HG03175 (cell line): ENCODE measurements at regions not wholly inside any gene's neighbourhood (a gene's known extent, or its start where the extent isn't known, plus 50 kb on each side); places are given as distances from the start of the nearest gene placed in this dataset.

Experiments
- ATAC-seq: cut with Tn5 transposase; IDR thresholded peaks from one replicate; pipeline ENCODE4 v1.9.1; 2021; ENCODE audit warnings: mild to moderate bottlenecking, moderate library complexity; ENCODE audit not compliant: unreplicated experiment

DNA sequence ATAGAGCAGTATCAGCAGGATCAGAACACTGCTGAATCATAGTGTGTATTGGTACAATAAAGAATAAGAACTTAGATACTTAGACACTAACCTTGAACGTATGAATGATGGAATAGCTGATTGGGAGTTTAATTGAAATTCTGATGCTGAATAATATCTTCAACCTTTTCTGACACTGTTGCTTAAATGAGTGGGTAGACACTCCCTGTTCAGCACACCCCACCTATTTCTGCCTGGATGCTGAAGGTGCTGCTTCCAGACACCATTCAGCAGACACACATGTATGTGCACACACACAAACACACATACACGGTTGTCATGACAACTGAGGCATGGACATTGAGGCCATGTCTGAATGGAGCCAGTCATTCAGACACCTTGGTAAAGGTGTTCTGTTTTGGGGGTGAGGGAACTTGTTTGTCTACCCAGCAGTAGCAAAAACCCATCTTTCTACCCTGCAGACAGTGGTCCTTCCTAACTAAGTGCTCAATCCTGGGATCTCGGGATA is 54.3 kb downstream of the TMEM215 start:
- ATAC-seq = no peak

DNA sequence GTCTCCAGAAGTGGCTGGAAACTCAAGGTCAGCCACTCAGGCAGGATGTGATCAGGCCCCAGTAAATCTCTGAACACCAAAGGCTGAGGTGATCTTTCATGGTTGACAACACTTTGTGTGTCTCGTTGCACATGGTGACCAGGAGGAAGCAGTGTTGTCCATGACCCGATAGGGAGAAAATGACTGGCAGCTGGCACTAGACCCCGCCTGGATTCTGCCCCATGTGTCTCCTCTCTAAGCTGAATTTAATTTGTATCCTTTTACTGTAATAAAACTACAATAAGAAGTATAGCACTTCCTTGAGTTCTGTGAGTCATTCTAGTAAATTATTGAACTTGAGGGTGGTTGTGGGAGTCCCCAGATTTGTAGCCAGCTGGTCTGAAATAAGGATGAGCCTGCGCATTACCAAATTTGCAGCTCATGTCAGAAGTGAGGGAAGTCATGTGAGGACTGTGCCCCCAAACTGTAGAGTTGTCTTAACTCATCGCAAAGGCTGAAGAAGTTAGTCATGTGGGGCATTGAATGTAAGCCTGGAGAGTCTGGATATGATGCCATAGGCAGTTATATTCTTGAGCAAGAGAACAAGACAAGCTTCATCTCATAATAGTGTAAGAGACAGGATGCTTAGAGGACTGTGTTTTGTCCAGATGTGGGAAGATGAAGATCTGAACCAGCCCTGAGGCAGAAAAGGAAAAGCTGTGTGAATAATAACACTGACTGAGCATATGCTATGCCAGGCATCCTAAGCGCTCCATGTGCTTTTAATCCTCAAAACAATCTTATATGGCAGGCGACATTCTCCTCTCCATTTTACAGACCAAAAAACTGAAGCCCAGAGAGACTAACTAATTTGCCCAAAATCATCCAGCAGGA is 55.9 kb downstream of the TMEM215 start:
- peak; percentile 72 for ATAC-seq

DNA sequence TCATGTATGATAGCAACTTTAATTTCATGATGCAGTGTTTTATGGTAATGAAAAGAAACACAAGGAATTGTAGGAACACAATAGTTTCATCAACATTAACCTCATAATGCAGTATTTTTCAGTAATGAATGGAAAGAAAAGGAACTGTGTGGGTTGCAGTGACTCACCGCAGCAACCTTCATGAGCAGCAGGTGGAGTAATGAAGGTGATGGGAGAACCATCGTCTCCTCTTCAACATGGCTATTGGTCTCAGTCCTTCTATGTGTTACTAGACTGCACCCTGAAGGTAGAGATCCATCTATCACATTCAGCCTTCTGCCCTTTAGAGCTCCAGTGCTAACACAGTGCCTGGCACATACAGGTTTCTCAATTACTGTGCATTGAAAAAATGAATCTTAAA is 58.0 kb downstream of the TMEM215 start:
- no peak for ATAC-seq

DNA sequence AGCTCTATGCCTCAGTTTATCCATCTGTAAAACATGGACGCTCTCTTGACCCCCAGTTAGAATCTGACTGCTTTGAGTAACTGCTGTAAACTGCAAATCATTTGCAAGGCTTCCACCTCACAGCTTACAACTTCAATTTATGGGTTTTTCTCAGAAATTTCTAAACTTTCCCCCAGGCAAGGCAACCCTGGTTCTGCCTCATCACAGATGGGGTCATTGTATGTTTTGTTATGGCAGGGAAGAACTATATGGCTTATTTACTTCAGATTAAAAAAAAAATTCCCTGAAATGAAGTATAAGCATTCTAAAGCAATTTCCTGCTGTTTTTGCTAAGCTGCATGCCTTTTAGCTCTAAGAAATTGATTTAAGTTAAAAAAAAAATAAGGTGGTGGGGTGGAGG is 60.0 kb downstream of the TMEM215 start:
- no peak for ATAC-seq

DNA sequence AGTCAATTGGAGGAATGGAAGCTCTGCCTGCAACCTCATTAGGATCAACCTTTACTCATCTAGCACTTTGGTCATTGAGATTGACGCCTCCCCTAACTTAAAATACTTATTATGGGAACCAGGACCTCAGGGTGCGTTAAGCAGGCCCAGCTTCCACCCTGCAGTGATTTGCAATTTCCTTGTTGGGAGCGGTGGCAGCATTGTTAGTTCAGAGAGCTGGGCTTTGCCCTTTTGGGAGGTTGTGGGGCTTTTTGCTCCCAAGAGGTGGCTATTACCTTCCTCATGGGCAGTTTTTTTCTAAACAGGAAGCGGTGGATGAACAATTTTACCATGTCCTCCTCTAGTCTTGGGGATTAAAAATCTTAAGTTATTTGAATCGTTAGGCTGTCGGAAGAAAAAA is 60.9 kb downstream of the TMEM215 start:
- no peak for ATAC-seq

DNA sequence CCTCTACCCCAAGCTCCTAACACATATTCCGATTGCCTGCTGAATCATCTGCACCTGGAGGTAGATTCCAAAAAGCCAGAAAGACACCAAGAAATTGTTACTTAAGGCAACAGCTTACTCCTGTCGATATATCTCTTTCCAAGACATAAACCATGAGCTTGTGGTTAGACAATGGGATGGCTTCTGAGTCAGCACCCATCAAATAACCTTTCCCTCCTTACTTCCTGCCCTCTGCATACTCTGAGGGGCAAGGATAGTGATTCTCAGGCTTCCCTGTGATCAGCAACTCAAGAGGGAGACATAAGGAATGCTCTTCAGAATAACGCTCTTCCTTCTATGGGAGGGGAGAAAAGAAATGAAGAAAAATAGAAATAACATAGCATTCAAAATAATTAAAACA is 70.9 kb downstream of the TMEM215 start:
- ATAC-seq = no peak

DNA sequence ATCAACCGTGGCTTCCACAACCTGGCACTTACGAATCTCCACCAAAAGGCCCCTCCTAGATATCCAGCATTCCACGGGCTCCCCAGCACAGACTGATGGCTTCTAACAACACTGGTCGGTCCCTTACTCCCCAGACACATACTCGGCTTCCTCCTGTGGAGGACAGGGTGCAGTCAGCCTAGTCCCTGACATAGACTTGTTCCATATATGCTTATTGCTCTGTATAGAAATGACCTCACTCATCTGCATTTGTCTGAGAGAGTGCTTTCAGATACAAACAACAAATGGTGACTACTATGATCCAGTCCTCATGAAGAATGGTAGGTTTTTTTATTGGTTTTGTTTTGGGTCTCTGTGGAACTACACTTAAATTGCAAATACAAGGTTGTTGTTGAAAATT is 72.4 kb downstream of the TMEM215 start:
- ATAC-seq = no peak

DNA sequence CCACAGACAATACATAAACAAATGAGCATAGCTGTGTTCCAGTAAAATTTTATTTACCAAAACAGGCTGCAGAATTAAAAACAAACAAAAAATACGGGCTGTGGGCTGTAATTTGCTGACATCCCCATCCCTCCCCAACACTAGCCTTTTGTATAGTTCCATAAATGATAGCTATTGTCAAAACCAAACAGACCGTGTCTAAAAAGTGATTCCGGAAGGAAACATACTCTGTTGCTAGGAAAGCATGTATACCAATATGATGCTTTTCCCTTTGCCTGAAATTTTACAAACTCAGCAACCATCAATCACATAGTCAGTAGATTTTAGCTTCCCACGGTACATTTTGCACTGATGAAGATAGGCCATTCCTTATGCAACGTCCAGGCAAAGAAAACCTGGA is 80.0 kb downstream of the TMEM215 start:
- no peak for ATAC-seq

DNA sequence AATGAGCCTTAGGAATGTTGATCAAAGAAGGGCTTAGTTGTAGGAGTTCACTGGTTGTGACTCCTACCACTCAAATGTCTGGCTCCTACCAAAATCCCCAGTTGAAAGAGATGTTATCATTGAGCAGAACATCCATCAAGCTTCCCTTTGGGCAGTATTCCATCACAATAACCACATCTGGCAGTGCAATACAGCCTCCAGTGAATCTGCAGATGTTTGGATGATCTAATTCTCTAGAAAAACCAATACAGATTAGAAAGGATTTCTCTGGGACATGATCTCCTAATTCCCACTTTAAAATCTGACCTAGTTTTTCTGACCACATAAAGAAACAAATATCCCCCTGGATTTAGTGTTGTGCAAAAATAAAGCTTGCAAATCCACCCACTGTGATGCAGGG is 81.6 kb downstream of the TMEM215 start:
- ATAC-seq = no peak

DNA sequence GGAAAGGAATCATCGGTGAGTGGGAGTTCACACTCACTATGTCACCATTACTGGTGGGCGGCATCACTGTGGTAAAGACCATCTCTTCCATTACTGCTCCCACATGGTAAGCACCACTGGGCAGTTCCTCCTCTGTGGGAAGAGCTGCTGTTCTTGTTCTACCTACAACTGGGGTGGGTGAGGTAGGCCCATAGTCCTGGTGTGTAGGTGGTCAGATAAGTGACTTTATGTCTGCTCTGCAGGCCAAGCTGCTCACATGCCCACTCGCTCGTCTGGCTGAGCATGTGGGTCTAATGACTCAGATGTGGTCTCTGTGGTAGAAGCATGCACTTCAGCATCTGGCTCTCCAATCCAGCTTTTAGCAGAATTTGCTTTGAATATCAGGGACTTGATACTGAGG is 82.9 kb downstream of the TMEM215 start:
- no peak for ATAC-seq

DNA sequence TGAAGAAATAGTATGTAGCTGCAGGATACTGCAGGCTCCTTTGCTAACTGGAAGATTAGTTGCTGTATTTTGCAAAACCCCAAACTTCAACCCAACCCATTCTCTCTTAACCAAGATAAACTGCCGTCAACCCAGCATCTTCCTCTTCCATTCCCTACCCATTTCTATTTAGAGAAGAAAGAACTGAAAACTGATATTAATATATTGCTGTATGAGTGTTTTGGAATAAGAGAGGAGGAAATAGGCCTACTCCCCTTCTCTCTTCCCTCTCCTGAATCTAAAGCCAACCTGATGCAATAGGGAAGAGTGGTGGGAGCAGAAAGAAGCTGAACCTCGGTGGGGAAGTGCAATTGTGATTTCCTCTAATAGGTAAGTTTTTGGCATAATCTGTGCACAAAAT is 83.7 kb downstream of the TMEM215 start:
- ATAC-seq = no peak

DNA sequence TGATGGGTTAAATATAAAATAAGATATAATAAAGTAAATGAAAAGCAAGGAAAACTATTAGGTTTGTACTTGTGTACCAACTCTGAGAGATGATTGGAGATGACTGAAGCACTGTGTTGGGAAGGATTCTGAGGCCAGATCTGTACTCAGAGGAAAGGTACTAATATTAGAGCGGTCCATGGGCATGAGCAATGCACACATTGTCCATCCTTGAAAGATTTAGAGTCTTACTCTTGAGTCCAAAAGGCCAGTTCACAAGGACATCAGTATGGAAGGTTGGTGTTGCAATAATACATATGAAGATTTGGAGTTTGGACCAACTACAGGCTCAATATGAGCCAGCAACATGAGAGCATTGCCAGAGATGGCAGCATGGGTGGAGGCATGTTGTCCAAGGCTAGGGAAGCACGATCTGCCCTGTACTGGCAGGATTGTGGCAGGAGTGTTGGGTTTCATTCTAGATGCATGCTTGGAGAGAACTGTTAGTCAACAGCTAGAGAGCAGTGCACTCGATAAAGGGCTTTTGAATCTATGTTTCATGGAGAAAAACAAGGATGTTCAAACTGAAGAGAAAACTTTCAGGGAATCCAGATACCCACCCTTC is 84.4 kb downstream of the TMEM215 start:
- no peak for ATAC-seq

DNA sequence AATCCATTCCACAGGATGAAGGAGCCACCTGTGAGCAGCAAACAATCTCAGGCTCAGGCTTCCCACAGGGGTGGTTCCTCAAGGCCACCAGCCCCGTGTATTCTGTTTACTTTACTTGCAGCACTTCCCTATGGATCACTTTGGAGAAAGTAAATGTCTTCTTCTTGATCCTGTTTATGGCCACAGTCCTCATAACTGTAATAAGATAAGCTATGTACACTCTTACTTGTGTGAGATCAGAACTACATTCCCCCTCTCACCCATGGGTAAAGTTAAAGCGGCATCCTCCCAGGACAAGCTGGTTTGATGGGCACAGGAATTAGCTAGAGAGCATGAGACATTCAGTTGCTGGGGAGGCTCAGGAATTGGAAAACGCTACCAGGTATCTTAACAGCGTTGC is 86.1 kb downstream of the TMEM215 start:
- ATAC-seq = no peak

DNA sequence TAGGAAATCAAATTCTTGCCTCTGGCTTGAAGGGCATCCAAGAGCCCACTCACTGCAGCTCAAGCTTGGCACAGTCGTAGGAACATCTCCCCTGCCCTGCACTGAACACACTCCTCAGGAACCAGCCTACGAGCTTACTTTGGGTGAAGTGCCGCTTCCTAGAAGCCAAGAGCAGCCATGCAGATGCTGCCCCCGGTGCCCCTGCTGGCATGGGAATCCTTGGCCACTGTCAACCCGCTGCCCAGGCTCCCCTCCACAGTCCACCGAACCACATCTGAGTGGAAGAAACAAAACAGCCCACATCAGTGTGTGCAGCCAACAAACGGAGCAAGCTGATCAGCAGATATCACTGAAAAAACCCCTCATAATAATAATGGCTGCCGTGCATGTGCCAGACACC is 89.8 kb downstream of the TMEM215 start:
- ATAC-seq = no peak

DNA sequence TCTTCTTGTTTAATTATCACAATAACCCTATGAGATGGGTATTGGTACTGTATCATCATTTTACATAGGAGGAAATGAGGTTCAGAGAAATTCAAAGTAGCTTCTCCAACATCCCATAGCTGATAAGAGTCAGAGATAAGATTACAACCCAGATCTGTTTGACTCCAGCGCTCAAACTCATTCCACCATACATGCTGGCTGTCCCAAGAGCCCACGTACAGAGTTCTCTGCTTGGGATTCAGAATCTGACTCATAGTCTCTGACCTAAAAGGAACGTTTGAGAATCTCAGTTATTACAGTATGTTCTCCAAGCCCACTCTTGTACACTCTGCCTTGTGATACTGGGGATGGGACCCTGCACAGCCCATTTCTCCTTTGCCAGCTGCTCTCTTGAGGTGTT is 90.2 kb downstream of the TMEM215 start:
- no peak for ATAC-seq

DNA sequence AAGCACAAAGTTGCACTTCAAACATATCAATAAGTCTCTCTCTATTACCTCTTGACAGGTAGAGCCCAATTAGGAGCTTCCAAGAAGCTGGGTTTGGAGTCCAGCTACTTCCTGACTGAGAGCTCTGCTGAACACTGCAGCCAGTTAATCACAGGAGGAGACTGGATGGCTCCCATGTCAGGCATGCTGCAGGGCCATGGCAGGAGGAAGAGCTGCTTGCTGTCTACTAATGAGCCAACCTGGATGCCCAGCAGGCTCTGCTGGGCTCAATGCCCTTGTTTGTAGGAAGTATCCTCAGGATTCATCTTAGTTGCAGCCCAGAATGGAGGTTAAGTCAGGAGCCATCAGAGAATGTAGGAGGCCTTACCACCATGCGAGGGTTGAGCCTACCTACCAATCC is 91.9 kb downstream of the TMEM215 start:
- ATAC-seq = no peak

DNA sequence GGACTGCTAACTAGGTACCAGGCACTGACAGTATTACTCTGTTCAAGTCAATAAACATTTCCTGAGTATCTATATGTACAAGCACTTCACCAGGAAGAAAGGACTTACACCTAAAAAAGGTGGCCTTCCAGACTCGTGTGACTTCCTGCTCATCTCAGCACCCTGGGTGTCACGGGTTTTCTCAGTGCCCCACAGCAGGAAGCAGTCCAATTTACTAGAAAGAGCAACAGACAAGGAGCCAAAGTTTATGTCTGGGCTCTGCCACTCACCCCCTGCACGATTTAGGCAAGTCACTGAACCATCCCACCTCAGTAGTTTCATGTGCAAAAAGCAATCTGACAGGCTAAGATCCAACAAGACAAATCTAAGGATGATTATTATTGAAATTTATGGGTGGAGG is 92.4 kb downstream of the TMEM215 start:
- no peak for ATAC-seq

DNA sequence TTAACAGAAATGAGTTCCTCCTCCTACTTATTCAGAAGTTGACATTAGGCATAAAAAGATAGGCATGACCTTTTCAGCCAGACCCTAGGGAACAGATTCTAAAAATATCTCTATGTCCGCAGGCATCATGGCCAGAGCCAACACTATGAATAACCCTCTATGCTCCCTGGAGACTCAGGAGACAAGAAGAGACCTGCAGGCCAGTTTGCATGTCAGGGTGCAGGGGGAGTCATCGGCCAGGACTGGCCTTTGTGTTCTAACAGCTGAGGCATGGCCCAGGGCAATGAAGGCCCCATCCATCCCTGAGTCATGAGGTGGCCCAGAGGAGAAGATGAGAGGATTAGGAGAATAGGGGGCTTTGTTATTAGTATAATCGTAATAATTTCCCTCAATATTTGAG is 93.8 kb downstream of the TMEM215 start:
- ATAC-seq = no peak

DNA sequence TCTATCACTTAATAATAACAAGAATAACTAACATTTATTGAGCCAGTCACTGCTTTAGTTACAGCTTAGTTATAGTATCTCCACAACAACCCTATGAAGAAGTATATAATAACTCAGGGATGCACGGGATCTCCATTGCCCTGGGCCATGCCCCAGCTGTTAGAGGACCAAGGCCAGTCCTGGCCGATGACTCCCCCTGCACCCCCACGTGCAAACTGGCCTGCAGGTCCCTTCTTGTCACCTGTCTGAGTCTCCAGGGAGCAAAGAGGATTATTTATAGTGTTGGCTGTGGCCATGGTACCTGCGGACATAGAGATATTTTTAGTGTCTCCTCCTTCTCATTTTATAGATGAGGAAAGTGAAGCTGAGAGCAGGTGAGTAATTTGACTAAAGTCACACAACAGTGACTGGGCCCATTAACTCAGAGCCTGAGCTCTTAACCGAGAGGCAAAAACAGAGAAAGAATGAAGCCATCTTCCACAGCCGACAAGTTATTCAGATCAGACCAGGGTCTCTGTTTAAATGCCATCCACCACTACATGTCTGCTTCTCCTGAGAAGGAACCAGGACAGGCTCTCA is 94.4 kb downstream of the TMEM215 start:
- ATAC-seq = peak; percentile 44

DNA sequence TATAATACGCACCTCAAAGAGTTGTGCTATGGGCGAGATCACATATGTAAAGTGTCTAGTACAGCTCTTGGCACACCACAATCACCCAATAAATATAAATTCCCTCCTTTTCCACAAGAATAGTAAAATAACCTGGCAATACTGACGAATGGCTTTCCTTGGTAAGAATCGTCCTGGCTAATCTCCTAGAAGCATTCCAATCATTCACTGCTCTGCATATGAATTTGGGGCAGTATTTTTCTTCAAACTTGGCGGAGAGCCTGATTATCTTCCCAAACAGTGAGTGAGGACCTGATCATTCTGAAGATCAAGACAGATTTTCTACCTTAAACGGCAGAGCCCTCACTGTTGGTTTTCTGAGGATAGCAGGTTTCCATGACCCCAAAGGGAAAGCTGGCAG is 96.0 kb downstream of the TMEM215 start:
- no peak for ATAC-seq

DNA sequence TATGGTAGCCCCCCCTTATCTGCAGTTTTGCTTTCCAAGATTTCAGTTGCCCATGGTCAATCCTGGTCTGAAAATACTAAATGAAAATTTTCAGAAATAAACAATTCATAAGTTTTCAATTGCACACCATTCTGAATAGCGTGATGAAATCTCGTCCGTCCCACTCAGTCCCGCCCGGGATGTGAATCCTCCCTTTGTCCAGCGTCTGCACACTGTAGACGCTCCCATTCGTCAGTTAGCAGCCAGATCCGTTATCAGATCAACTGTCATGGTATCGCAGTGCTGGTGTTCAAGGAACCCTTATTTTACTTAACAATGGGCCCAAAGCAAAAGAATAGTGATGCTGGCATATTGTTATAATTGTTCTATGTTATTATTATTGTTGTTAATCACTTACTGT is 98.6 kb downstream of the TMEM215 start:
- no peak for ATAC-seq

DNA sequence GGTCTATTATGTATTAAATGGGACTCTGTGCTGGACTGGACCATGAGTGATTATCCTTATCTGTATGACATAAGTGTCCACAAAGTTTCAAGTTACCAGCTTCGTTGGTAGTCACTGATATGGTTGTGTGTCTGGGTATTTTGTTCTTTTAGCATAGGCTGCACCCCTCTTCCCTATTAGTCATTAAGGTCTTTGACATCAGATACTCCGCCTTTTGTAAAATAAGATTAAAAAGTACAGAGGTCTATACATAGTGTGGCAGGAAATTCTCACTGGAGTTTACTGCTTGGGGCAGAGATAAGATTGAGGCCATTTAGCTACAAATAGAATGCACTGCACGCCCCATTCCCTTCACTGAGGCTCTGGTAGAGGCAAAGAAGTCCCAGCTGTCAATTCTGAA is 99.4 kb downstream of the TMEM215 start:
- ATAC-seq = no peak
